ENCODE measurements at regions not wholly inside any gene's neighbourhood (a gene's known extent, or its start where the extent isn't known, plus 50 kb on each side); places are given as distances from the start of the nearest gene placed in this dataset.

DNA sequence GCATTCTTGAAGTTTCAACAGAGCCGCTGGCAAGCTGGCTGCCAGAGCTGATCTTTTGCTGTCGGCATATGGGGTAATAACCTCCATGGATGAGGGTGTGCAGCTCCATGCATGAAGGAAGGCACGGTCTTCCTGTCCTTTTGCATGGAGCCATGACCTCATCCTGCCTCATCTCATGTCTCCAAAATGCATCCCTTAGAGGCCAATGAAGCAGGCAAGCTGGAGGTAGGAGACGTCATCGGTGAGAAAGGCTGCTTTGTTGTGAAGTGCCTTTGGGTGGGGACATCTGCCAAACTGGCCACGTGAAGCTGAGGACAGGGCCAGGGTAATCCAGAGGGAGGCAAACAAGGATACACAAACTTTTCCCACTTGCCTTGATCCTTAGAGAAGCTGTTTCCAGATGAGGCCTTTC, 161.5 kb upstream of the TBX20 start:
- TF ChIP-seq, protein P1, sequence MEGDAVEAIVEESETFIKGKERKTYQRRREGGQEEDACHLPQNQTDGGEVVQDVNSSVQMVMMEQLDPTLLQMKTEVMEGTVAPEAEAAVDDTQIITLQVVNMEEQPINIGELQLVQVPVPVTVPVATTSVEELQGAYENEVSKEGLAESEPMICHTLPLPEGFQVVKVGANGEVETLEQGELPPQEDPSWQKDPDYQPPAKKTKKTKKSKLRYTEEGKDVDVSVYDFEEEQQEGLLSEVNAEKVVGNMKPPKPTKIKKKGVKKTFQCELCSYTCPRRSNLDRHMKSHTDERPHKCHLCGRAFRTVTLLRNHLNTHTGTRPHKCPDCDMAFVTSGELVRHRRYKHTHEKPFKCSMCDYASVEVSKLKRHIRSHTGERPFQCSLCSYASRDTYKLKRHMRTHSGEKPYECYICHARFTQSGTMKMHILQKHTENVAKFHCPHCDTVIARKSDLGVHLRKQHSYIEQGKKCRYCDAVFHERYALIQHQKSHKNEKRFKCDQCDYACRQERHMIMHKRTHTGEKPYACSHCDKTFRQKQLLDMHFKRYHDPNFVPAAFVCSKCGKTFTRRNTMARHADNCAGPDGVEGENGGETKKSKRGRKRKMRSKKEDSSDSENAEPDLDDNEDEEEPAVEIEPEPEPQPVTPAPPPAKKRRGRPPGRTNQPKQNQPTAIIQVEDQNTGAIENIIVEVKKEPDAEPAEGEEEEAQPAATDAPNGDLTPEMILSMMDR (IDR thresholded peaks at IDR 0.05; ENCODE audit: insufficient read depth, low read depth, low read length, missing control alignments), result no peak
- DNase-seq (ENCODE audit: low read depth), result no peak
- no peak overlapping the region for H3K4me3 ChIP-seq (ENCODE audit: low read length)

DNA sequence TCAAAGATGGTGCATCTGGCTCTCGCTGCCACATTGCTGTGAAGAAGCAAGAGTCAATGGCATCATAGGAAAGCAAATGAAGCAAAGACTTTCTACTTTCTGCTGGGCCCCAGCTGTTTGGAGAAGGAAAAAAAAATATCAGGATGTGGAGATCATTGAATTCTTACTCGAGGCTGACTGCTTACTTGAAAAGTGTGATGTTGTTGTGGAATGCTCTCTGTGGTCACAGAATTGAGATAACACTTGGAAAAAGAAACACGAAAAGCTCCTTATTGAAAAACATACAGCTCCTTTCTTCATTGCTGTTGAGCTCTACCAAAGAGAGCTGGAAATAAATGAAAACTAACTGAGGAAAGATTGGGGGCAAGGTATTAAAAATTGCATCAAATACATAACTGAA, 157.4 kb upstream of the TBX20 start:
- H3K4me3 ChIP-seq (ENCODE audit: low read length), result no peak overlapping the region
- TF ChIP-seq, protein P1 (IDR thresholded peaks at IDR 0.05; ENCODE audit: insufficient read depth, low read depth, low read length, missing control alignments), result no peak
- DNase-seq (ENCODE audit: low read depth), result no peak

DNA sequence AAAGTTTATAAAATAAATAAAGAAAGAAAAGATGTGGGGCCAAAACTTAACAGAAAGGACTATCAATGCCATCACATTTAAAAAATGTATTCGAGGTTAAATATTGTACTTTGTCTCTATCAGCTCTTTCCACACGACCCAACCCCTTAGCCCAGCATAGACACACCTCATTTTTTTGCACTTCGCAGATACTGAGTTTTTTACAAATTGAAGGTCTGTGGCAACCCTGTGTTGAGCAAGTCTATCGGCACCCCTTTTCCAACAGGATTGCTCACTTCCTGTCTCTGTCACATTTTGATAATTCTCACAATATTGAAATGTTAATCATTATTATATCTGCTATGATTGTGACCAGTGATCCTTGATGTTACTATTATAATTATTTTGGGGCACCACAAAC, 151.6 kb upstream of the TBX20 start:
- TF ChIP-seq, protein P1 (IDR thresholded peaks at IDR 0.05; ENCODE audit: insufficient read depth, low read depth, low read length, missing control alignments), result no peak
- no peak for DNase-seq (ENCODE audit: low read depth)
- H3K4me3 ChIP-seq (ENCODE audit: low read length), result no peak overlapping the region

DNA sequence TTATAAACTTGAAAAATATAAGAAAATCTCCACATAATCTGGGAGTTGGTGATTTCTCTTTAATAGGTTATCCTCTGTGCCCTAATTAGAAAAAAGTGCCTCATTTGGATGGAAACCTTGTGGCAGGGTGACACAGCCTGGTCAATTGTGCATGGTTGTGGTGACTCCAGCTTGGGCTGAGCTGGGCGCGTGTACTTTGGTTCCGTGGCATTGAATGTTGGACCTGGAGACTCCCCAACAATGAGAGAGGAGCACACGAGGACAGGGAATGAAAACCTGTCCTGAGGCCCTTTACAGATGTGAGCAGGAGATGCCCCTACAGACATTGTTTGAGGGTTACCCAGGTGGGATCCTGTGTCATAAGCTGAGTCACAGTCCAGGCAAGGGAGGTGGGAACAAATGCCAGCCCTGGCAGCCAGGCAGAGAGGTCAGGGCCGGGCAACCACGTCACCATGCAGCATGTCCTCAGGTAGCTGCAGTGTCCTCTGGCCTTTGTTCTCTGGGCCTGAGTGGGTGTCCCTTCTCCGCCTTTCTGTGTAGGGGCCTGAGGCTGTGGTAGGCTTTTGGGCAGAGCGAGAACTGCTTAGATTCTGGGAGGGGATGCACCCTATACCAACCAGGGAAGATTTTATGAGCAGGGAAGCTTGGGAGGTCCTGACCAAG, 147.4 kb upstream of the TBX20 start:
- TF ChIP-seq, protein P1 (IDR thresholded peaks at IDR 0.05; ENCODE audit: insufficient read depth, low read depth, low read length, missing control alignments), result no peak
- no peak overlapping the region for H3K4me3 ChIP-seq (ENCODE audit: low read length)
- no peak for DNase-seq (ENCODE audit: low read depth)

DNA sequence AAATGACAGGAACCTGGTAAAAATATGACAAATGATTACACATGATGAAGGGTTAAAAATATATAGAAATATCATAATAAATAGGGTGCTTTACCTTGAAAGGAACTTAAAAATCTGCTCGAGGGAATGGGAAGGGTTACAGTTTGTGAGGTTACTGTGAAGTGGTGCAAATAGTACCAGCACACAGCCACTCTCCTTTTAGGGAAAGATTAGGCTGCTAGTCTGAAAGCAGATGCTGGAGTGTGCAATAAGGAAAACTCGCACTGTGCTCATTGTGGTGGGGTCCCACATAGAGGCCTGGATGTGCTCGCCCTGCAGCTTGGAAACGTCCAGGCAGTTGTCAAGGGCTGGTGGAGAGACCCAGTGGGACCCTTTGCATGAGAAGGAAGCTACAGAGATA, 145.9 kb upstream of the TBX20 start:
- H3K4me3 ChIP-seq (ENCODE audit: low read length), result no peak overlapping the region
- no peak for DNase-seq (ENCODE audit: low read depth)
- TF ChIP-seq, protein P1 (IDR thresholded peaks at IDR 0.05; ENCODE audit: insufficient read depth, low read depth, low read length, missing control alignments), result no peak

DNA sequence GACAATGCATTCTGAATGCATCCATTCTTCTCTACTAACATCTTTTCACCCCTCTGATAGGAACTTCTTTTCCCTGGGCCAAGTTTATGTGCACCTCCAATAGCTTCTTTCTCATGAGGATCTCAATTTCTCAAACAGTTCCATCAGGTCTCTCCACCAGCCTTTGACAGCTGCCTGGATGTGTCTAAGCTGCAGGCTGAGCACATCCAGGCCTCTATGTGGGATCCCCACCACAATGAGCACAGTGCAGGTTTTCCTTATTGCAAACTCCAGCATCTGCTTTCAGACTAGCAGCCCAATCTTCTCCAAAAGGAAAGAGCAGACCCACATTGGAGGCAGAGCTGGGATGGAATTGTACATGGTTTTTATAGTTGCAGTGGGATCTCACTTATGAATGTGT, 145.3 kb upstream of the TBX20 start:
- TF ChIP-seq, protein P1 (IDR thresholded peaks at IDR 0.05; ENCODE audit: insufficient read depth, low read depth, low read length, missing control alignments), result no peak
- H3K4me3 ChIP-seq (ENCODE audit: low read length), result no peak overlapping the region
- no peak for DNase-seq (ENCODE audit: low read depth)

DNA sequence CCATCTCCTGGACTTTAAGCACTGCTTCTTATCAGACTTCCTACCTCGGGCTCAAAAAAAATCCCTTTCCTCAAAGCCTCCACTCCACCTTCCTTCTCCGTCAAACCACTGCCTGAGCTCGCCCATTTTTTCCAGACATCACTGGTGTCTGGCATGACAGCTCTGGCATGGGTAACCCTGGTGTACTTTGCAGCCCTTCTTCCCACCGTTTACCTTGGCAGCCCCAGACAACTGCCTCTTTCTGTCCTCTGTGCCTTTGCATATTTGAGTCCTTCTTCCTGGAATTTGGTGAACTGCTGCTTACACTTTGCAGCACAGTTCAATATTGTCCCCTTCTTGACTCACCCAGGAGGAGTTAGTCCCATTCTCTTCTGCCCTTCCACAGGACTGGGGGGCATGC, 144.6 kb upstream of the TBX20 start:
- TF ChIP-seq, protein P1 (IDR thresholded peaks at IDR 0.05; ENCODE audit: insufficient read depth, low read depth, low read length, missing control alignments), result no peak
- H3K4me3 ChIP-seq (ENCODE audit: low read length), result no peak overlapping the region
- no peak for DNase-seq (ENCODE audit: low read depth)

Data from epithelial cell of esophagus (primary cell).